C4-2B (cell line): ENCODE measurements at regions not wholly inside any gene's neighbourhood (a gene's known extent, or its start where the extent isn't known, plus 50 kb on each side); places are given as distances from the start of the nearest gene placed in this dataset.
"Not testable (repeated sequence)": the region's sequence is repeated elsewhere in the genome, so short reads cannot be mapped to it uniquely, and the experiment has no call there.

ENCODE experiments used
- H3K27ac ChIP-seq: fragments of 450-650 bp; 2 replicates; pipeline ENCODE4 v1.5.1; 2017
- CTCF ChIP-seq: fragments of 450-650 bp; conservative IDR thresholded peaks from 2 replicates; pipeline ENCODE4 v1.5.1; 2017; ENCODE audit warnings: mild to moderate bottlenecking
- ZFX ChIP-seq: fragments of 450-650 bp; IDR thresholded peaks from 2 replicates; pipeline ENCODE4 v1.6.1; 2017

DNA sequence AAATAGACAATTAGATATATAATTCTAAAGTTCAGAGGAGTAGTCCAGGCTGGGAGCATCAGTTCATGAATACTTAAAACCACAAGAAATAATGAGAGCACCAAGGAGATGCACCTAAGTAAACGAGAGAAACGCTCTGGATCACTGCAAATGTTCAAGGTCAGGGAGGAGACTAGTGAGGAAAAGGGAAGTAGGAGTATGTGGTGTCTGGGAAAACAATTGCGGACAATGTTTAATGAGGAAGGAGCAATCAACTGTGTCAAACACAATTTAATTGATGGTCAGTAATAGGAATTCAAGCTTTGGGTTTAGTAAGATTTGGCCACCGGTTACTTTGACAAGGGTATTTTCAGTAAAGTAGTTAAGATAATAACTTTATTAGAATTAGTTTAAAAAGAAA lies 652.2 kb downstream of the DACH1 start:
- TF ChIP-seq CTCF (no peak), ZFX (no peak)
- H3K27ac ChIP-seq, result no peak overlapping the region

DNA sequence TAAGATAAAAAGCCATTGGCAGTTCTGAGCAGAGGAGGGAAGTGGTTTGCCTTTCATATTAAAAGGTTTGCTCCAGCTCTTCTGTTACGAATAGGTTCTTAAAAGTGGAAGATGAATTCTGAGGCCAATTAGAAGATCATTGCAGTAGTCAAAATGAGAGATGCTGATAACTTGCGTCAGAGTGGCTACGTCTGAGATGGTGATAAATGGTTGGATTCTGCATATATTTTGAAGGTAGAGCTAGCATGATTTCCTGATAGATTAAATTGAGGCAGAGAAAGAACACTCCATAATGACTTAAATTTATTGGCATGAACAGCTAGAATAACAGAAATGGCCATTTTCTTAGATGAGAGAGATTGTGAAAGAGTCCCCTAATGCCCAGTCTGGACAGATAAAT lies 652.6 kb downstream of the DACH1 start:
- no peak for TF ChIP-seq CTCF
- no peak for TF ChIP-seq ZFX
- H3K27ac ChIP-seq, result no peak overlapping the region

DNA sequence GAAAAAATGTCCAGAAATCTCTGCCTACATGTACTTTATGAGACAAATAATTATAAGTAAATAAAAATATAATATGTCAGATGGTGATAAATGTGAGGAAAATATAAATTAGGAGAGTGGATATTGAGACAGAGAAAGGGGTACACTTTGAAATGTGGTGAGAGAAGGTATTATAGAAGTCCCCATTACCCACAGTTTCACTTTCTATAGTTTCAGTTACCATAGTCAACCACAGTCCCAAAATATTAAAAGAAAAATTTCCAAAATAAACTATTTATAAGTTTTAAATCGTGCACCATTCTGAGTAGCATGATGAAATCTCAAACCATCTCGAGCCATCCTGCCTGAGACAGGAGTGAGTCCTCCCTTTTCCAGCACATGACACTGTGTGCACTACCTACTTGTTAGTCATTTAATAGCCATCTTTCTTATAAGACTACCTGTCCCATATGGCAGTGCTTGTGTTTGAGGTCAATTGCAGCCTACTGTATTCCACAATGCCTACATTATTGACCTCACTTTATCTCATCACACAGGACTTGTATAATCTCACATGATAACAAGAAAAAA lies 653.7 kb downstream of the DACH1 start:
- TF ChIP-seq CTCF (no peak), ZFX (no peak)
- no peak overlapping the region for H3K27ac ChIP-seq

DNA sequence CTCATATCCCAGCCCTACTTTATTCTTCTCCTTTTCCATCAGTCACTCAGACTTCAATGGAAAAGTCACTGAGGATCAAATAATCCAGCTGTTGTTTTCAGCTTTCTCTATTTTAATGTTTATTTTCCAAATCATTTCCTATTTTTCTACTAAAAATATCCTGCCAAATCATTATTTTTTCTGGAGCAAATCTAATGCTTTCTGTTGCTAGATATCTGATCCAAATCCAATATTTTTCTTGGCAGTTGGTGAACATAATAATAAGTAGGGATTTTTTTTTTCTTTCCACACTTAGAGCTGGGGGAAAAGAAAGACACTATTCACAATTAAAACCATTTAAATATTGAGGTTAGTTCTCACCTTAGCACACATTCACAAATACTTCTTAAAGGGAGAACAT lies 656.1 kb downstream of the DACH1 start:
- H3K27ac ChIP-seq, result no peak overlapping the region
- no peak for TF ChIP-seq ZFX
- TF ChIP-seq CTCF, result no peak

DNA sequence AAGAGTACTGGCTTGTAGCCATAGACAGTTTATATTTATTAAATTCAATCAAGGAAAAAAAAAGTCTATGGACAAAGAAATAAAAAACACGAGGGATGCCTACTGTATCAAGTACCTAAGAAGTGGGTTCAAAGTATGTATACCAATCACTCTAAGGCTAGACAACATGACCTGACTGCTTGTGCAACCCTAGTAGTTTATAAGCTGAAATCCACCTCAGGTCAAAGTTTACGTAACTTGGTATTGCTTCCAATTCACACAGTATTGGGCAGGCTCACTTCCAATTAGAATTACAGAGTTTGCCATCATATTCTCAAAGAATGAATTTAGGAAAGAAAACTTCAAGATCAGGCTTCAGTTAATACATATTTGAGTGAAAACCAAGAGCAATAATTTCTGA lies 657.8 kb downstream of the DACH1 start:
- H3K27ac ChIP-seq, result no peak overlapping the region
- no peak for TF ChIP-seq CTCF

GRCh38 chr13:71184583-71184982 lies 682.4 kb downstream of the DACH1 start:
- H3K27ac ChIP-seq, result not testable (repeated sequence)

DNA sequence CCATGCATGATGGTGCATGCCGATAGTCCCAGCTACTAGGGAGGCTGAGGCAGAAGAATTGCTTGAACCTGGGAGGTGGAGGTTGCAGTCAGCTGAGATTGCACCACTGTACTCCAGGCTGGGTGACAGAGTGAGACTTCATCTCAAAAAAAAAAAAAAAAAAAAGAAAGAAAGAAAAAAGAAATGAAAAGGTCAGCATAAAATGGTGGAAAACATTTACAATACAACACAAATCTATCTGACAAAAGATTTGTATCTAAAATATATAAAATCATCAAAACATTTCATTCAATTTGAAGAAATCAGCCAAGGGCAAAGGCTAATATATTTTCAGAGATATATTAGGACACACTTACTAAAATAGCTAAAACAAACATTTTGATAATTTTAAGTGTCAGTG lies 683.7 kb downstream of the DACH1 start:
- not testable (repeated sequence) for H3K27ac ChIP-seq

- TF ChIP-seq ZFX, result no peak
- no peak for TF ChIP-seq CTCF
Observed at GRCh38 chr13:71171740-71172139, 695.3 kb downstream of the DACH1 start.

GRCh38 chr13:71169180-71169579 lies 697.8 kb downstream of the DACH1 start:
- no peak overlapping the region for H3K27ac ChIP-seq
- TF ChIP-seq ZFX, result no peak
- TF ChIP-seq CTCF, result no peak

More at GRCh38 chr13:71171740-71172139, 695.3 kb downstream of the DACH1 start:
- no peak overlapping the region for H3K27ac ChIP-seq
